ENCODE measurements at regions not wholly inside any gene's neighbourhood (a gene's known extent, or its start where the extent isn't known, plus 50 kb on each side); places are given as distances from the start of the nearest gene placed in this dataset.

- no peak for DNase-seq
Measured at GRCh38 chr18:78605255-78605654, 374.4 kb upstream of the SALL3 start.

GRCh38 chr18:78607221-78607620 is 372.4 kb upstream of the SALL3 start:
- Histone ChIP-seq H3K4me3 (no peak overlapping the region), H3K9me3 (no peaks in the 10 kb centered on the region), H3K27ac (no peak overlapping the region), H3K27me3 (ENCODE audit: low read depth) (peaks cover 5% of the 10 kb centered on the region), H3K36me3 (no peaks in the 10 kb centered on the region), H3K4me1 (no peaks in the 10 kb centered on the region)
- ATAC-seq (no peak), DNase-seq (no peak)
- TF ChIP-seq CTCF (IDR thresholded peaks at IDR 0.05), result no peak
- intact Hi-C loops (cut with DNase I), result no loop called here

More at GRCh38 chr18:78605255-78605654, 374.4 kb upstream of the SALL3 start:
- Histone ChIP-seq H3K9me3 (no peaks in the 10 kb centered on the region), H3K4me3 (no peak overlapping the region), H3K36me3 (no peaks in the 10 kb centered on the region), H3K4me1 (no peaks in the 10 kb centered on the region), H3K27me3 (ENCODE audit: low read depth) (peaks cover 5% of the 10 kb centered on the region), H3K27ac (no peak overlapping the region)
- no peak for TF ChIP-seq CTCF (IDR thresholded peaks at IDR 0.05)
- intact Hi-C loops (cut with DNase I), result no loop called here
- ATAC-seq, result no peak

- no peak for DNase-seq
- TF ChIP-seq CTCF (IDR thresholded peaks at IDR 0.05), result no peak
- Histone ChIP-seq H3K9me3 (no peaks in the 10 kb centered on the region), H3K4me3 (no peak overlapping the region), H3K27ac (no peak overlapping the region), H3K27me3 (ENCODE audit: low read depth) (peaks cover 5% of the 10 kb centered on the region), H3K36me3 (no peaks in the 10 kb centered on the region), H3K4me1 (no peaks in the 10 kb centered on the region)
- intact Hi-C loops (cut with DNase I), result no loop called here
- ATAC-seq, result no peak
Measured at GRCh38 chr18:78607784-78608183, 371.8 kb upstream of the SALL3 start.

GRCh38 chr18:78610179-78610578 is 369.4 kb upstream of the SALL3 start:
- no peak for ATAC-seq
- H3K9me3 ChIP-seq, result no peaks in the 10 kb centered on the region
- H3K36me3 ChIP-seq, result no peaks in the 10 kb centered on the region
- peaks cover 5% of the 10 kb centered on the region for H3K27me3 ChIP-seq (ENCODE audit: low read depth)
- no peak for DNase-seq
- no peak overlapping the region for H3K4me3 ChIP-seq
- no peaks in the 10 kb centered on the region for H3K4me1 ChIP-seq
- intact Hi-C loops (cut with DNase I), result no loop called here
- no peak overlapping the region for H3K27ac ChIP-seq
- TF ChIP-seq CTCF (IDR thresholded peaks at IDR 0.05), result no peak

GRCh38 chr18:78611201-78611800 is 368.3 kb upstream of the SALL3 start:
- intact Hi-C loops (cut with DNase I), result no loop called here
- Histone ChIP-seq H3K27me3 (ENCODE audit: low read depth) (peaks cover 5% of the 10 kb centered on the region), H3K4me1 (no peaks in the 10 kb centered on the region), H3K36me3 (no peaks in the 10 kb centered on the region), H3K27ac (no peak overlapping the region), H3K9me3 (peaks cover 6% of the 10 kb centered on the region), H3K4me3 (no peak overlapping the region)
- ATAC-seq, result no peak
- TF ChIP-seq CTCF (IDR thresholded peaks at IDR 0.05), result no peak
- DNase-seq, result no peak

All from lower lobe of right lung (tissue), 2 donors.